Astrocyte (in vitro differentiated cells and primary cell): ENCODE measurements at regions not wholly inside any gene's neighbourhood (a gene's known extent, or its start where the extent isn't known, plus 50 kb on each side); places are given as distances from the start of the nearest gene placed in this dataset.

Experiments used
- DNase-seq: peaks from one replicate; pipeline ENCODE4 v3.0.0-alpha.2; 2010; ENCODE audit warnings: low read depth
- FAIRE-seq: peaks from 2 replicates; lab custom pipeline; 2011; peaks lifted over from hg19 to GRCh38; lab: Jason Lieb, UNC
- H2AFZ ChIP-seq: 2 replicates; pipeline ENCODE4 v1.6.0; 2012; ENCODE audit warnings: low read depth, low read length, inconsistent platforms
- H3K27ac ChIP-seq: 2 replicates; pipeline ENCODE4 v1.5.1; 2011; ENCODE audit warnings: low read depth, low read length, inconsistent platforms
- H3K27me3 ChIP-seq: 2 replicates; pipeline ENCODE4 v1.6.0; 2011; ENCODE audit warnings: low read length, inconsistent platforms; ENCODE audit not compliant: insufficient read depth
- H3K36me3 ChIP-seq: 2 replicates; pipeline ENCODE4 v1.5.1; 2011; ENCODE audit warnings: low read length, inconsistent platforms; ENCODE audit not compliant: insufficient read depth
- H3K4me1 ChIP-seq: 2 replicates; pipeline ENCODE4 v1.5.1; 2011; ENCODE audit warnings: low read length, inconsistent platforms; ENCODE audit not compliant: insufficient read depth
- H3K4me2 ChIP-seq: 2 replicates; pipeline ENCODE4 v1.6.0; 2012; ENCODE audit warnings: low read length, inconsistent platforms
- H3K4me3 ChIP-seq: 2 replicates; pipeline ENCODE4 v1.5.1; 2011; ENCODE audit warnings: low read depth, mild to moderate bottlenecking, low read length, inconsistent platforms; ENCODE audit not compliant: insufficient read depth
- H3K79me2 ChIP-seq: 2 replicates; pipeline ENCODE4 v1.6.0; 2012; ENCODE audit warnings: mild to moderate bottlenecking, low read length, inconsistent platforms; ENCODE audit not compliant: insufficient read depth
- H3K9ac ChIP-seq: 2 replicates; pipeline ENCODE4 v1.6.0; 2012; ENCODE audit warnings: mild to moderate bottlenecking, low read length, inconsistent platforms
- H3K9me3 ChIP-seq: 2 replicates; pipeline ENCODE4 v1.5.1; 2012; ENCODE audit warnings: low read depth, mild to moderate bottlenecking, low read length, inconsistent platforms; ENCODE audit not compliant: insufficient read depth
- H4K20me1 ChIP-seq: 2 replicates; pipeline ENCODE4 v1.6.0; 2012; ENCODE audit warnings: low read length, inconsistent platforms; ENCODE audit not compliant: insufficient read depth
- H3K27ac Mint-ChIP-seq: one replicate; pipeline ENCODE4 v1.8.0; 2021; ENCODE audit warnings: mild to moderate bottlenecking, mixed read lengths; ENCODE audit not compliant: unreplicated experiment
- H3K27me3 Mint-ChIP-seq: one replicate; pipeline ENCODE4 v1.8.0; 2021; ENCODE audit warnings: low read depth, mixed read lengths; ENCODE audit not compliant: unreplicated experiment
- H3K36me3 Mint-ChIP-seq: one replicate; pipeline ENCODE4 v1.8.0; 2021; ENCODE audit warnings: low read depth, mixed read lengths; ENCODE audit not compliant: unreplicated experiment
- H3K4me1 Mint-ChIP-seq: one replicate; pipeline ENCODE4 v1.8.0; 2021; ENCODE audit warnings: low read depth, mixed read lengths; ENCODE audit not compliant: unreplicated experiment
- H3K4me3 Mint-ChIP-seq: one replicate; pipeline ENCODE4 v1.8.0; 2021; ENCODE audit warnings: mild to moderate bottlenecking, moderate library complexity, mixed read lengths; ENCODE audit not compliant: unreplicated experiment
- H3K9me3 Mint-ChIP-seq: one replicate; pipeline ENCODE4 v1.8.0; 2021; ENCODE audit warnings: mild to moderate bottlenecking, mixed read lengths; ENCODE audit not compliant: unreplicated experiment
- EZH2 ChIP-seq: IDR thresholded peaks from 2 replicates; pipeline ENCODE4 v1.6.1; 2012; ENCODE audit warnings: mild to moderate bottlenecking, low read length, inconsistent platforms; ENCODE audit not compliant: insufficient read depth
- TF ChIP-seq, protein P1 (sequence below): IDR thresholded peaks from 2 replicates; pipeline ENCODE4 v1.5.1; 2011; ENCODE audit warnings: low read depth, mild to moderate bottlenecking, inconsistent platforms, low read length, moderate library complexity; ENCODE audit not compliant: insufficient read depth

DNA sequence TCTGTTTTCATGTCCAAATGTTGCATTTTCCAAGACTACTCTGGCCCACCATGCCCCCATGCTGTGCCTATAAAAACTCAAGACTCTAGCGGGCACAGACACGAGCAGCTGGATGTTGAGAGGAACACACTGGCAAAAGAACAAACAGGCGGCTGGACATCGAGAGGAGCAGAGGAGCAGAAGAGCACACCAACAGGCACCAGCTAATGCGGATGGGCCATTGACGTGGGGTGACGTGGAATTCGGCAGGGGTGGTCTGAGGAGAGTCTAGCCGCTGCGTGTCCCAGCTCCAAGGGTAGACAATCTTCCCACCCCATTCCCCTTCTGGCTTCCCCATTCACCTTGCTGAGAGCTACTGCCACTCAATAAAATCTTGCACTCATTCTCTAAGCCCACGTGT lies 54.4 kb upstream of the SMIM30 start:
- Histone ChIP-seq H3K27ac (no peak overlapping the region), H2AFZ (no peak overlapping the region), H3K9me3 (no peaks in the 10 kb centered on the region), H3K4me3 (no peak overlapping the region), H3K79me2 (no peaks in the 10 kb centered on the region), H3K4me2 (no peak overlapping the region), H4K20me1 (no peaks in the 10 kb centered on the region), H3K27me3 (no peaks in the 10 kb centered on the region), H3K36me3 (no peaks in the 10 kb centered on the region), H3K9ac (no peak overlapping the region), H3K4me1 (no peaks in the 10 kb centered on the region)
- FAIRE-seq, result no peak
- TF ChIP-seq, protein P1, sequence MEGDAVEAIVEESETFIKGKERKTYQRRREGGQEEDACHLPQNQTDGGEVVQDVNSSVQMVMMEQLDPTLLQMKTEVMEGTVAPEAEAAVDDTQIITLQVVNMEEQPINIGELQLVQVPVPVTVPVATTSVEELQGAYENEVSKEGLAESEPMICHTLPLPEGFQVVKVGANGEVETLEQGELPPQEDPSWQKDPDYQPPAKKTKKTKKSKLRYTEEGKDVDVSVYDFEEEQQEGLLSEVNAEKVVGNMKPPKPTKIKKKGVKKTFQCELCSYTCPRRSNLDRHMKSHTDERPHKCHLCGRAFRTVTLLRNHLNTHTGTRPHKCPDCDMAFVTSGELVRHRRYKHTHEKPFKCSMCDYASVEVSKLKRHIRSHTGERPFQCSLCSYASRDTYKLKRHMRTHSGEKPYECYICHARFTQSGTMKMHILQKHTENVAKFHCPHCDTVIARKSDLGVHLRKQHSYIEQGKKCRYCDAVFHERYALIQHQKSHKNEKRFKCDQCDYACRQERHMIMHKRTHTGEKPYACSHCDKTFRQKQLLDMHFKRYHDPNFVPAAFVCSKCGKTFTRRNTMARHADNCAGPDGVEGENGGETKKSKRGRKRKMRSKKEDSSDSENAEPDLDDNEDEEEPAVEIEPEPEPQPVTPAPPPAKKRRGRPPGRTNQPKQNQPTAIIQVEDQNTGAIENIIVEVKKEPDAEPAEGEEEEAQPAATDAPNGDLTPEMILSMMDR, result no peak
- TF ChIP-seq EZH2, result no peak
- Mint-ChIP-seq H3K27ac (no peak overlapping the region), H3K36me3 (no peaks in the 10 kb centered on the region), H3K27me3 (no peaks in the 10 kb centered on the region), H3K4me1 (no peaks in the 10 kb centered on the region), H3K9me3 (no peaks in the 10 kb centered on the region), H3K4me3 (no peak overlapping the region)
- DNase-seq, result no peak

DNA sequence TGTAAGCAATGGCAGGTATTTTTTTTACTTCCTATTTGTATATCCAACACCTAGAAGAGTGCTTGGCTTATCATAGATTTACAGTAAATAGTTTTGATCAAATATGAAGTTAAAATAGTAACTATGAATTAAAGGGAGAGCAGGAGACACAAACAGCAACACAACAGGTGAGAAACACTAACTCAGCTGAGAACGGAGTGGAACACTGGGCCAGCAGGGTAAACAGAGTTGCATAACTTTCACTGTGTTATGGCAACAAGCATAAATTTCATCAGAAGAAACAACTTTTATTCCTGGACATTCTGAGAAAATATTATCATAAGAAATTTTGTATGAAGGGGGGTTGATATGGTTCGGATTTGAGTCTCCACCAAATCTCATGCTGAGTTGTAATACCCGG lies 52.2 kb upstream of the SMIM30 start:
- TF ChIP-seq, protein P1, result no peak
- TF ChIP-seq EZH2, result no peak
- Mint-ChIP-seq H3K36me3 (no peaks in the 10 kb centered on the region), H3K27ac (no peak overlapping the region)

More for the DNA sequence above, 52.2 kb upstream of the SMIM30 start:
- Histone ChIP-seq H3K4me2 (no peak overlapping the region), H3K4me1 (no peaks in the 10 kb centered on the region), H3K27ac (no peak overlapping the region), H3K4me3 (no peak overlapping the region), H2AFZ (no peak overlapping the region), H3K9ac (no peak overlapping the region), H3K36me3 (no peaks in the 10 kb centered on the region), H3K9me3 (no peaks in the 10 kb centered on the region), H4K20me1 (no peaks in the 10 kb centered on the region), H3K27me3 (no peaks in the 10 kb centered on the region), H3K79me2 (no peaks in the 10 kb centered on the region)
- H3K27me3 Mint-ChIP-seq, result no peaks in the 10 kb centered on the region
- DNase-seq (no peak), FAIRE-seq (no peak)
- H3K4me3 Mint-ChIP-seq, result no peak overlapping the region
- no peaks in the 10 kb centered on the region for H3K9me3 Mint-ChIP-seq
- H3K4me1 Mint-ChIP-seq, result no peaks in the 10 kb centered on the region
